GM12878 (cell line): ENCODE measurements at regions not wholly inside any gene's neighbourhood (a gene's known extent, or its start where the extent isn't known, plus 50 kb on each side); places are given as distances from the start of the nearest gene placed in this dataset.

Experiments used
- BACH1 ChIP-seq: fragments of 450-650 bp; IDR thresholded peaks from 2 replicates; pipeline ENCODE4 v1.6.1; 2017; ENCODE audit warnings: mild to moderate bottlenecking, borderline replicate concordance
- CBX3 ChIP-seq: fragments of 200-600 bp; sonication (generic); IDR thresholded peaks from 2 replicates; pipeline ENCODE4 v1.6.1; 2016; ENCODE audit warnings: low read depth, borderline replicate concordance
- FOXM1 ChIP-seq: IDR thresholded peaks from 2 replicates; pipeline ENCODE4 v1.6.1; 2012; ENCODE audit warnings: low read depth, mild to moderate bottlenecking, inconsistent platforms, low read length, moderate library complexity
- KDM1A ChIP-seq: fragments of 200-600 bp; sonication (generic); IDR thresholded peaks from 2 replicates; pipeline ENCODE4 v1.6.1; 2016; ENCODE audit warnings: borderline replicate concordance
- MEF2B ChIP-seq: fragments of 450-650 bp; IDR thresholded peaks from 2 replicates; pipeline ENCODE4 v1.6.1; 2018; ENCODE audit warnings: mild to moderate bottlenecking, moderate library complexity; ENCODE audit not compliant: partially characterized antibody, poor library complexity, severe bottlenecking
- MTA3 ChIP-seq: IDR thresholded peaks from 2 replicates; pipeline ENCODE4 v1.6.1; 2012; ENCODE audit warnings: low read length, inconsistent platforms, borderline replicate concordance
- NR2C1 ChIP-seq: fragments of 450-650 bp; IDR thresholded peaks from 2 replicates; pipeline ENCODE4 v1.6.1; 2017; ENCODE audit warnings: antibody characterized with exemption, mild to moderate bottlenecking, moderate library complexity
- NR2C2 ChIP-seq: IDR thresholded peaks from 2 replicates; pipeline ENCODE4 v1.6.1; 2011; ENCODE audit warnings: borderline replicate concordance, low read depth; ENCODE audit not compliant: control insufficient read depth, insufficient read length
- NRF1 ChIP-seq: conservative IDR thresholded peaks from 2 replicates; pipeline ENCODE4 v1.6.1; 2011; ENCODE audit warnings: mild to moderate bottlenecking, low read depth, low read length, improper control_type of control experiment
- PAX5 ChIP-seq: IDR thresholded peaks from 2 replicates; pipeline ENCODE4 v1.6.1; 2011; ENCODE audit warnings: low read depth, low read length, borderline replicate concordance
- PRDM15 ChIP-seq: fragments of 450-650 bp; formaldehyde crosslinking; IDR thresholded peaks from 2 replicates; pipeline ENCODE4 v1.4.0; 2020; ENCODE audit warnings: mild to moderate bottlenecking, moderate library complexity
- RELA ChIP-seq: fragments of 450-650 bp; IDR thresholded peaks from 2 replicates; pipeline ENCODE4 v1.8.0; 2014; ENCODE audit warnings: borderline replicate concordance; ENCODE audit not compliant: partially characterized antibody
- SKIL ChIP-seq: fragments of 450-650 bp; IDR thresholded peaks from 2 replicates; pipeline ENCODE4 v1.6.1; 2017; ENCODE audit warnings: mild to moderate bottlenecking, low read depth, inconsistent platforms; ENCODE audit not compliant: poor library complexity, severe bottlenecking
- TBL1XR1 ChIP-seq: IDR thresholded peaks from 2 replicates; pipeline ENCODE4 v1.6.1; 2012; ENCODE audit warnings: low read depth, low read length, improper control_type of control experiment
- TCF12 ChIP-seq: IDR thresholded peaks from 2 replicates; pipeline ENCODE4 v1.6.1; 2011; ENCODE audit warnings: low read depth, mild to moderate bottlenecking, low read length
- TF ChIP-seq, protein P1 (sequence below): fragments of 450-650 bp; IDR thresholded peaks from 2 replicates; pipeline ENCODE4 v1.6.1; 2018; ENCODE audit warnings: borderline replicate concordance, mild to moderate bottlenecking; ENCODE audit not compliant: partially characterized antibody
- TF ChIP-seq, protein P2 (sequence below): fragments of 450-650 bp; conservative IDR thresholded peaks from 2 replicates; pipeline ENCODE4 v1.6.1; 2017; ENCODE audit warnings: mild to moderate bottlenecking, moderate library complexity
- TF ChIP-seq, protein P3 (sequence below): IDR thresholded peaks from 2 replicates; pipeline ENCODE4 v1.6.1; 2012; ENCODE audit warnings: low read depth, low read length, improper control_type of control experiment

DNA sequence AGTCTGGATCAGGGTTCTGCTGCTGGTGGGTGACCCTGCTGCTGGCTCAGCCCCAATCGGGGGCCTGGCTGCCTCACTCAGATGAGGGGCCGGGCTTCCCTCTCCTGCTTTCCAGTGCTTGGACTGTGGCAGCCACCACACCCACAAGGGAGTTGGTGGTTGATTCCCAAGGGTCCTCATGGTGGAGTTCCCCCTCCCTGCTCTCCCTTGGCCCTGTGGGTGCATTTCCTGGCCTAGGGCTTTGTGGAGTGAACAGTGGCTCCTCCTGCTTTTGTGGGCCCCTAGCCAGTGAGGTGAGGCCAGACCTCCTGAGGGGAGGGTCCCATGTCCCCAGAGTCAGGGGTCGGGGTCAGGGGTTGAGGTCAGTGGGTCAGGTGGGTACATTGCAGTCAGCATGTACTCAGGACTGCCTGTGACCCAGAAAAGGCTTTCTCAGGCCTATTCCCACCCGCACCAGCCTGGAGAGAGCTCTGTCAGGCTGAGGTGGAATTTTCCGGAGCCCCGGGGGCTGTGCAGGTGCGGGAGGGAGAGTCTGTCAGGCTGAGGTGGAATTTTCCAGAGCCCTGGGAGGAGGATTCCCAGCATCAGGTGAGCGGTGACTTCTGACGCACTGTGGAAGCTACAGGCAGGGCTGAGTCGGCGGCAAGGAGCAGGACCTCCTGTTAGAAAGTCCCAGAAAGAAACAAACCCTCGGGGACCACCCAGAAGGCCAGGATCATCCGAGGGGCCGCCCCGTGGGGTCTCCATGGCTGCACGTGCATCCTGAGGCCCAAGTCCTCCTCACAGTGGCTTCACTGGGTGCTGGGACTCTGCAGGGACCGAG lies 94.4 kb upstream of the INSIG1 start (continued):
- TF ChIP-seq TCF12 (0 out of 2 replicates have a peak, but pooled peaks have one; percentile 37), CBX3 (no peak), PAX5 (no peak), MTA3 (no peak), FOXM1 (no peak), NR2C1 (peak; percentile 31; the same call in 1 of the 2 replicates), SKIL (no peak), RELA (peak; percentile 23), KDM1A (no peak), NRF1 (no peak), TBL1XR1 (no peak), PRDM15 (CRISPR knock-in tag) (no peak), BACH1 (no peak), MEF2B (peak; percentile 91), NR2C2 (no peak)
- TF ChIP-seq, protein P1, sequence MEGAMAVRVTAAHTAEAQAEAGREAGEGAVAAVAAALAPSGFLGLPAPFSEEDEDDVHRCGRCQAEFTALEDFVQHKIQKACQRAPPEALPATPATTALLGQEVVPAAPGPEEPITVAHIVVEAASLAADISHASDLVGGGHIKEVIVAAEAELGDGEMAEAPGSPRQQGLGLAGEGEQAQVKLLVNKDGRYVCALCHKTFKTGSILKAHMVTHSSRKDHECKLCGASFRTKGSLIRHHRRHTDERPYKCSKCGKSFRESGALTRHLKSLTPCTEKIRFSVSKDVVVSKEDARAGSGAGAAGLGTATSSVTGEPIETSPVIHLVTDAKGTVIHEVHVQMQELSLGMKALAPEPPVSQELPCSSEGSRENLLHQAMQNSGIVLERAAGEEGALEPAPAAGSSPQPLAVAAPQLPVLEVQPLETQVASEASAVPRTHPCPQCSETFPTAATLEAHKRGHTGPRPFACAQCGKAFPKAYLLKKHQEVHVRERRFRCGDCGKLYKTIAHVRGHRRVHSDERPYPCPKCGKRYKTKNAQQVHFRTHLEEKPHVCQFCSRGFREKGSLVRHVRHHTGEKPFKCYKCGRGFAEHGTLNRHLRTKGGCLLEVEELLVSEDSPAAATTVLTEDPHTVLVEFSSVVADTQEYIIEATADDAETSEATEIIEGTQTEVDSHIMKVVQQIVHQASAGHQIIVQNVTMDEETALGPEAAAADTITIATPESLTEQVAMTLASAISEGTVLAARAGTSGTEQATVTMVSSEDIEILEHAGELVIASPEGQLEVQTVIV, result no peak
- TF ChIP-seq, protein P2, sequence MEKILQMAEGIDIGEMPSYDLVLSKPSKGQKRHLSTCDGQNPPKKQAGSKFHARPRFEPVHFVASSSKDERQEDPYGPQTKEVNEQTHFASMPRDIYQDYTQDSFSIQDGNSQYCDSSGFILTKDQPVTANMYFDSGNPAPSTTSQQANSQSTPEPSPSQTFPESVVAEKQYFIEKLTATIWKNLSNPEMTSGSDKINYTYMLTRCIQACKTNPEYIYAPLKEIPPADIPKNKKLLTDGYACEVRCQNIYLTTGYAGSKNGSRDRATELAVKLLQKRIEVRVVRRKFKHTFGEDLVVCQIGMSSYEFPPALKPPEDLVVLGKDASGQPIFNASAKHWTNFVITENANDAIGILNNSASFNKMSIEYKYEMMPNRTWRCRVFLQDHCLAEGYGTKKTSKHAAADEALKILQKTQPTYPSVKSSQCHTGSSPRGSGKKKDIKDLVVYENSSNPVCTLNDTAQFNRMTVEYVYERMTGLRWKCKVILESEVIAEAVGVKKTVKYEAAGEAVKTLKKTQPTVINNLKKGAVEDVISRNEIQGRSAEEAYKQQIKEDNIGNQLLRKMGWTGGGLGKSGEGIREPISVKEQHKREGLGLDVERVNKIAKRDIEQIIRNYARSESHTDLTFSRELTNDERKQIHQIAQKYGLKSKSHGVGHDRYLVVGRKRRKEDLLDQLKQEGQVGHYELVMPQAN, result no peak
- TF ChIP-seq, protein P3, sequence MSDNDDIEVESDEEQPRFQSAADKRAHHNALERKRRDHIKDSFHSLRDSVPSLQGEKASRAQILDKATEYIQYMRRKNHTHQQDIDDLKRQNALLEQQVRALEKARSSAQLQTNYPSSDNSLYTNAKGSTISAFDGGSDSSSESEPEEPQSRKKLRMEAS, result no peak
